HL-60/S4 treated with phorbol 12-myristate 13-acetate at 8.2 ng/mL for 4 days and 3 days (cell line): ENCODE measurements at regions not wholly inside any gene's neighbourhood (a gene's known extent, or its start where the extent isn't known, plus 50 kb on each side); places are given as distances from the start of the nearest gene placed in this dataset.

Experiments
- in situ Hi-C: fragments of 300-500 bp; cut with MboI; formaldehyde crosslinking; loops from 2 replicates; pipeline ENCODE4 v1.15.0; 2022; ENCODE audit warnings: low sequenced_read_pairs

GRCh38 chr7:25031007-25031406, 51.0 kb upstream of the OSBPL3 start:
- in situ Hi-C loops, result no loop called here
